Gastrocnemius medialis (tissue), 4 donors: ENCODE measurements at regions not wholly inside any gene's neighbourhood (a gene's known extent, or its start where the extent isn't known, plus 50 kb on each side); places are given as distances from the start of the nearest gene placed in this dataset.

Experiments used
- CTCF ChIP-seq, 5 experiments: fragments of 450-650 bp in 3 of 5; fragments of 200-600 bp in 2 of 5; sonication (generic) in 2 of 5; IDR thresholded peaks in 4 of 5; conservative IDR thresholded peaks in 1 of 5; 1 replicate in 4 of 5; 2 replicates in 1 of 5; pipeline ENCODE4 v1.5.1; 2016 to 2019; ENCODE audit warnings: antibody characterized with exemption in 5 of 5, mild to moderate bottlenecking in 3 of 5, moderate library complexity in 3 of 5
- POLR2A ChIP-seq, 2 donors: fragments of 450-650 bp; IDR thresholded peaks; one replicate each; pipeline ENCODE4 v1.6.1; 2017; ENCODE audit warnings: antibody characterized with exemption in 2 of 2, mild to moderate bottlenecking in 2 of 2, moderate library complexity in 2 of 2

DNA sequence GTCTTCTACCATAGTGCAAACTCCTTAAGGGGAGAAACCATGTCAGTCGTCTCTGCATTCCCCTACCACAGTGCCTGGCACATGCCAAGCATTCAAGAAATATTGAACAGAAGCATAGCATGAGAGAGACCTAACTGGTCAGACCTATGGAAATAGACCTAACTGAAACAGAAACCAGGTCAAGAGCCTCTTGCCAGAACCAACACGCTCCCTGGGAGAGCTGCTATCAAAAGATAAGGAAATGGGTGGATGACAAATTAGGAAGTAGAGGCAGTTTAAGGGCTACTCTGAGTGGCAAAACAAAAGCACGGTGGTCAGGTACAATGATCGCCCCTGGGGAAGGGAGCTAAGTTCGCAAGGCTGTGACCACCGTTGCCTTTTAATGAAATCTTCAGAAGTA, 66.0 kb upstream of the SMIM15 start:
- TF ChIP-seq CTCF (IDR thresholded peaks at IDR 0.05 in 4 of 5, conservative IDR thresholded peaks at IDR 0.05 in 1 of 5), result no peak
- no peak for TF ChIP-seq POLR2A (IDR thresholded peaks at IDR 0.05)
